NB4 (cell line): ENCODE measurements at regions not wholly inside any gene's neighbourhood (a gene's known extent, or its start where the extent isn't known, plus 50 kb on each side); places are given as distances from the start of the nearest gene placed in this dataset.

Experiments
- CTCF ChIP-seq: IDR thresholded peaks from one replicate; pipeline ENCODE4 v1.5.1; 2012; ENCODE audit warnings: low read depth, low read length
- MYC ChIP-seq: IDR thresholded peaks from 2 replicates; pipeline ENCODE4 v1.6.1; 2011; ENCODE audit warnings: low read depth, low read length
- POLR2A ChIP-seq: IDR thresholded peaks from 2 replicates; pipeline ENCODE4 v1.6.1; 2011; ENCODE audit warnings: mild to moderate bottlenecking; ENCODE audit not compliant: insufficient read length; ENCODE audit errors: extremely low read depth
- TF ChIP-seq, protein P1 (sequence below): IDR thresholded peaks from 2 replicates; pipeline ENCODE4 v1.6.1; 2011; ENCODE audit warnings: low read depth, low read length

- TF ChIP-seq CTCF (no peak), POLR2A (no peak), MYC (no peak)
- TF ChIP-seq, protein P1, sequence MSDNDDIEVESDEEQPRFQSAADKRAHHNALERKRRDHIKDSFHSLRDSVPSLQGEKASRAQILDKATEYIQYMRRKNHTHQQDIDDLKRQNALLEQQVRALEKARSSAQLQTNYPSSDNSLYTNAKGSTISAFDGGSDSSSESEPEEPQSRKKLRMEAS, result no peak
These were observed 205.5 kb upstream of the CAMK1G start for GRCh38 chr1:209377995-209378394.
